ENCODE measurements at regions not wholly inside any gene's neighbourhood (a gene's known extent, or its start where the extent isn't known, plus 50 kb on each side); places are given as distances from the start of the nearest gene placed in this dataset.

GRCh38 chr11:128298271-128298670 is 289.1 kb downstream of the ETS1 start:
- intact Hi-C loops (cut with DNase I), result loop anchor here (10.0 kb wide), 1 partner anchor 527 kb away; no protein-coding TSS in a partner anchor

GRCh38 chr11:128297805-128298204 is 289.6 kb downstream of the ETS1 start:
- Histone ChIP-seq H3K4me3 (no peak overlapping the region), H3K4me1 (no peaks in the 10 kb centered on the region), H3K27ac (no peak overlapping the region), H3K27me3 (no peaks in the 10 kb centered on the region), H3K36me3 (replicated peaks in 1 of 2; ENCODE audit: insufficient read depth in 1 of 2, low read depth in 2 of 2) (no peaks in the 10 kb centered on the region), H3K9me3 (no peaks in the 10 kb centered on the region)
- ATAC-seq (no peak), DNase-seq (no peak)
- intact Hi-C loops (cut with DNase I), result loop anchor here (10.0 kb wide), 1 partner anchor 527 kb away; no protein-coding TSS in a partner anchor
- WGBS, 2 donors, result 77 to 84% methylated on average over 3 of the region's 3 CpGs
- no peak for TF ChIP-seq CTCF (IDR thresholded peaks at IDR 0.05)
- no peak for TF ChIP-seq POLR2A (IDR thresholded peaks at IDR 0.05)

More at GRCh38 chr11:128298271-128298670, 289.1 kb downstream of the ETS1 start:
- TF ChIP-seq POLR2A (IDR thresholded peaks at IDR 0.05) (no peak), CTCF (IDR thresholded peaks at IDR 0.05) (no peak)
- Histone ChIP-seq H3K36me3 (replicated peaks in 1 of 2; ENCODE audit: insufficient read depth in 1 of 2, low read depth in 2 of 2) (no peaks in the 10 kb centered on the region), H3K27ac (no peak overlapping the region), H3K9me3 (no peaks in the 10 kb centered on the region), H3K4me1 (no peaks in the 10 kb centered on the region), H3K4me3 (no peak overlapping the region), H3K27me3 (no peaks in the 10 kb centered on the region)
- WGBS, 2 donors, result 79 to 83% methylated on average over 2 of the region's 2 CpGs
- DNase-seq (no peak), ATAC-seq (no peak)

- 56 to 57% methylated on average over 4 of the region's 4 CpGs for WGBS, 2 donors
- TF ChIP-seq POLR2A (IDR thresholded peaks at IDR 0.05) (no peak), CTCF (IDR thresholded peaks at IDR 0.05) (no peak)
- DNase-seq (no peak), ATAC-seq (no peak)
- H3K4me3 ChIP-seq, result no peak overlapping the region
- no peaks in the 10 kb centered on the region for H3K36me3 ChIP-seq (replicated peaks in 1 of 2; ENCODE audit: insufficient read depth in 1 of 2, low read depth in 2 of 2)
- no peaks in the 10 kb centered on the region for H3K4me1 ChIP-seq
- H3K27ac ChIP-seq, result no peak overlapping the region
- H3K9me3 ChIP-seq, result no peaks in the 10 kb centered on the region
- intact Hi-C loops (cut with DNase I), result loop anchor here (10.0 kb wide), 1 partner anchor 528 kb away; no protein-coding TSS in a partner anchor
- H3K27me3 ChIP-seq, result no peaks in the 10 kb centered on the region
Measured at GRCh38 chr11:128297091-128297651, 290.2 kb downstream of the ETS1 start.

- WGBS, 2 donors, result 89 to 97% methylated on average over 1 of the region's 1 CpG
- H3K27me3 ChIP-seq, result no peaks in the 10 kb centered on the region
- H3K4me1 ChIP-seq, result no peaks in the 10 kb centered on the region
- ATAC-seq (no peak), DNase-seq (no peak)
- no peak overlapping the region for H3K4me3 ChIP-seq
- H3K27ac ChIP-seq, result no peak overlapping the region
- intact Hi-C loops (cut with DNase I), result loop anchor here (5.0 to 10.0 kb wide), 2 partner anchors 333 to 530 kb away; no protein-coding TSS in a partner anchor
- H3K36me3 ChIP-seq (replicated peaks in 1 of 2; ENCODE audit: insufficient read depth in 1 of 2, low read depth in 2 of 2), result no peaks in the 10 kb centered on the region
- TF ChIP-seq CTCF (IDR thresholded peaks at IDR 0.05), result no peak
- TF ChIP-seq POLR2A (IDR thresholded peaks at IDR 0.05), result no peak
- no peaks in the 10 kb centered on the region for H3K9me3 ChIP-seq
Measured at GRCh38 chr11:128294671-128295050, 292.7 kb downstream of the ETS1 start.

Data from body of pancreas (tissue), 4 donors.